ENCODE measurements at regions not wholly inside any gene's neighbourhood (a gene's known extent, or its start where the extent isn't known, plus 50 kb on each side); places are given as distances from the start of the nearest gene placed in this dataset.

GRCh38 chr1:222865718-222866117 is 50.9 kb downstream of the DISP1 start:
- ChIA-PET POLR2A (ENCODE audit: partially characterized antibody) (no interaction called here), CTCF (ENCODE audit: partially characterized antibody) (no interaction called here)
- 73% methylated on average over 4 of the region's 4 CpGs; no CpG with 5 or more reads in 1 of the 2 experiments for WGBS, 2 experiments (ENCODE audit: extremely low coverage in 1 of 2, insufficient coverage in 1 of 2, insufficient read length in 1 of 2, insufficient replicate concordance in 2 of 2, low coverage in 1 of 2, low lambda C conversion rate in 2 of 2, missing lambda C conversion rate in 1 of 2)
- Histone ChIP-seq H4K5ac (ENCODE audit: insufficient read length, low read depth, low read length) (no peak overlapping the region), H2BK120ac (replicated peaks; ENCODE audit: low read depth, low read length) (no peak overlapping the region), H3K27me3 (replicated peaks in 1 of 4; ENCODE audit: control insufficient read depth in 3 of 4, extremely low read depth in 1 of 4, insufficient read depth in 3 of 4, low read length in 3 of 4) (no peaks in the 10 kb centered on the region), H3K79me2 (ENCODE audit: control insufficient read depth in 1 of 2, insufficient read depth in 2 of 2, low read length in 2 of 2) (no peaks in the 10 kb centered on the region), H2BK15ac (ENCODE audit: low read length) (no peak overlapping the region), H2AK5ac (ENCODE audit: low read depth, low read length) (no peak overlapping the region), H3K23me2 (ENCODE audit: low read depth, low read length) (no peaks in the 10 kb centered on the region), H3K9me3 (ENCODE audit: insufficient read depth in 2 of 2, low read depth in 1 of 2, low read length in 1 of 2) (no peaks in the 10 kb centered on the region), H3K4me1 (replicated peaks in 1 of 4; ENCODE audit: control insufficient read depth in 3 of 4, insufficient read depth in 4 of 4, low read length in 3 of 4) (peaks cover 0 to 3% (median 1%) of the 10 kb centered on the region in 4 experiments; a peak in 2 of 7 replicates), H3K9ac (replicated peaks in 1 of 4; ENCODE audit: extremely low read depth in 1 of 4, low read depth in 3 of 4, low read length in 3 of 4) (no peak overlapping the region), H3K4ac (replicated peaks; ENCODE audit: insufficient read length, low read depth, low read length) (no peak overlapping the region), H3K4me2 (ENCODE audit: insufficient read depth in 1 of 2, low read depth in 2 of 2, low read length in 2 of 2) (no peak overlapping the region), H2BK12ac (ENCODE audit: low read depth, low read length) (no peak overlapping the region), H3K4me3 (ENCODE audit: extremely low read depth in 1 of 4, insufficient read depth in 2 of 4, low read depth in 3 of 4, low read length in 4 of 4) (no peak overlapping the region), H2BK5ac (ENCODE audit: low read depth, low read length) (no peak overlapping the region), H4K20me1 (replicated peaks in 1 of 2; ENCODE audit: control insufficient read depth in 1 of 2, insufficient read depth in 2 of 2, low read length in 2 of 2) (no peaks in the 10 kb centered on the region), H4K8ac (ENCODE audit: extremely low read depth, insufficient read depth, low read length) (no peak overlapping the region), H3K14ac (ENCODE audit: insufficient read length) (no peak overlapping the region), H3K36me3 (ENCODE audit: control insufficient read depth in 2 of 4, insufficient read depth in 4 of 4, low read length in 3 of 4) (no peaks in the 10 kb centered on the region), H2BK20ac (ENCODE audit: low read length) (no peak overlapping the region), H3K27ac (ENCODE audit: low read depth, low read length) (no peak overlapping the region), H2AFZ (ENCODE audit: low read length) (no peak overlapping the region), H3K56ac (replicated peaks; ENCODE audit: insufficient read length, low read depth, low read length) (no peak overlapping the region), H3K18ac (ENCODE audit: extremely low read depth, low read length) (no peak overlapping the region), H4K91ac (replicated peaks; ENCODE audit: insufficient read length, low read length) (no peak overlapping the region), H3K23ac (ENCODE audit: insufficient read length) (no peak overlapping the region), H3K79me1 (ENCODE audit: low read depth, low read length) (no peaks in the 10 kb centered on the region)
- FAIRE-seq (no peak), DNase-seq (ENCODE audit: low read depth in 1 of 2, low spot score in 2 of 2) (no peak)
- TF ChIP-seq NANOG (IDR thresholded peaks at IDR 0.05; ENCODE audit: insufficient read depth, low read depth, low read length, poor library complexity, severe bottlenecking): no peak
